Left ventricle myocardium inferior (tissue), 1 donor: ENCODE measurements at regions not wholly inside any gene's neighbourhood (a gene's known extent, or its start where the extent isn't known, plus 50 kb on each side); places are given as distances from the start of the nearest gene placed in this dataset.
A peak's percentile ranks its signal among the peaks of the same experiment; 100 is the strongest.

Experiments
- DNase-seq: peaks from one replicate; pipeline ENCODE4 v3.0.0-alpha.2; 2020
- H3K27ac ChIP-seq: fragments of 200-600 bp; replicated peaks from 2 replicates; pipeline ENCODE4 v1.8.0; 2021
- H3K27me3 ChIP-seq: fragments of 200-600 bp; 2 replicates; pipeline ENCODE4 v1.8.0; 2021; ENCODE audit warnings: low read depth
- H3K36me3 ChIP-seq: fragments of 200-600 bp; 2 replicates; pipeline ENCODE4 v1.8.0; 2021
- H3K4me1 ChIP-seq: fragments of 200-600 bp; 2 replicates; pipeline ENCODE4 v1.8.0; 2021
- H3K4me3 ChIP-seq: fragments of 200-600 bp; 2 replicates; pipeline ENCODE4 v1.8.0; 2021; ENCODE audit warnings: mild to moderate bottlenecking, moderate library complexity
- H3K9me3 ChIP-seq: fragments of 200-600 bp; replicated peaks from 2 replicates; pipeline ENCODE4 v1.8.0; 2021
- intact Hi-C: fragments of 100-400 bp; cut with micrococcal nuclease; formaldehyde crosslinking; loops from one replicate; pipeline ENCODE4 v1.11.0; 2022
- microRNA-seq: library from miRNA; unstranded; fragments of <30 nt; microRNA quantifications from one replicate; pipeline ENCODE4 v1.2.0, GENCODE V29; 2020
- TF ChIP-seq, protein P1 (sequence below): fragments of 200-600 bp; IDR thresholded peaks from 2 replicates; pipeline ENCODE4 v1.8.0; 2021; ENCODE audit warnings: antibody characterized with exemption, mild to moderate bottlenecking, borderline replicate concordance
- donor health status: DM: no; HTN: yes; CAD: no; lungs with severe emphysema.

GRCh38 chr9:94199776-94200175 lies 59.3 kb upstream of the ZNF169 start:
- no peak for DNase-seq
- peaks cover 9% of the 10 kb centered on the region for H3K4me1 ChIP-seq
- intact Hi-C loops = no loop called here

DNA sequence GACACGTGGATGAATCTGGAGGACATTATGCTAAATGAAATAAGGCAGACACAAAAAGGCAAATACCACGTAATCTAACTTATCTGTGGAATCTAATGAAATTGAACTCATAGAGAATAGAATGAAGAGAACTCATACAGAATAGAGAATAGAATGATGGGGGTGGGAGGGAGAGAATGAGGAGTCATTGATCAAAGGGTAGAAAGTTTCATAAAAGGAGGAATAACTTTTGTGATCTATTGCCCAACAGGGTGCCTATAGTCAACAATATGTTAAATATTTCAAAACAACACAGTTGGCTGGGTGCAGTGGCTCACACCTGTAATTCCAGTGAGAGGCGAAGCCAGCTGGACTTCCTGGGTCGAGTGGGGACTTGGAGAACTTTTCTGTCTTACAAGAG lies 54.9 kb upstream of the ZNF169 start:
- Histone ChIP-seq H3K4me1 (peaks cover 9% of the 10 kb centered on the region), H3K27me3 (no peaks in the 10 kb centered on the region), H3K27ac (no peak overlapping the region), H3K36me3 (no peaks in the 10 kb centered on the region), H3K4me3 (no peak overlapping the region), H3K9me3 (peaks cover 10% of the 10 kb centered on the region)
- intact Hi-C loops = no loop called here
- TF ChIP-seq, protein P1, sequence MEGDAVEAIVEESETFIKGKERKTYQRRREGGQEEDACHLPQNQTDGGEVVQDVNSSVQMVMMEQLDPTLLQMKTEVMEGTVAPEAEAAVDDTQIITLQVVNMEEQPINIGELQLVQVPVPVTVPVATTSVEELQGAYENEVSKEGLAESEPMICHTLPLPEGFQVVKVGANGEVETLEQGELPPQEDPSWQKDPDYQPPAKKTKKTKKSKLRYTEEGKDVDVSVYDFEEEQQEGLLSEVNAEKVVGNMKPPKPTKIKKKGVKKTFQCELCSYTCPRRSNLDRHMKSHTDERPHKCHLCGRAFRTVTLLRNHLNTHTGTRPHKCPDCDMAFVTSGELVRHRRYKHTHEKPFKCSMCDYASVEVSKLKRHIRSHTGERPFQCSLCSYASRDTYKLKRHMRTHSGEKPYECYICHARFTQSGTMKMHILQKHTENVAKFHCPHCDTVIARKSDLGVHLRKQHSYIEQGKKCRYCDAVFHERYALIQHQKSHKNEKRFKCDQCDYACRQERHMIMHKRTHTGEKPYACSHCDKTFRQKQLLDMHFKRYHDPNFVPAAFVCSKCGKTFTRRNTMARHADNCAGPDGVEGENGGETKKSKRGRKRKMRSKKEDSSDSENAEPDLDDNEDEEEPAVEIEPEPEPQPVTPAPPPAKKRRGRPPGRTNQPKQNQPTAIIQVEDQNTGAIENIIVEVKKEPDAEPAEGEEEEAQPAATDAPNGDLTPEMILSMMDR = no peak
- DNase-seq = no peak

More at GRCh38 chr9:94199776-94200175, 59.3 kb upstream of the ZNF169 start:
- Histone ChIP-seq H3K27ac (no peak overlapping the region), H3K27me3 (no peaks in the 10 kb centered on the region), H3K9me3 (peaks cover 32% of the 10 kb centered on the region), H3K36me3 (peaks cover 26% of the 10 kb centered on the region), H3K4me3 (no peak overlapping the region)
- TF ChIP-seq, protein P1 = no peak

GRCh38 chr9:94207781-94208180 lies 51.3 kb upstream of the ZNF169 start:
- DNase-seq = no peak
- Histone ChIP-seq H3K27ac (no peak overlapping the region), H3K36me3 (no peaks in the 10 kb centered on the region), H3K9me3 (peaks cover 10% of the 10 kb centered on the region), H3K4me1 (no peaks in the 10 kb centered on the region), H3K27me3 (no peaks in the 10 kb centered on the region), H3K4me3 (no peak overlapping the region)
- TF ChIP-seq, protein P1 = no peak
- intact Hi-C loops = no loop called here

Small RNAs in the stretch of these regions (microRNA-seq; reads per million reads assigned to microRNA genes)
- gene MIRLET7A1 = 294 reads per million, percentile 69 among the genes with 10 or more reads in this experiment
- 5,818 reads per million, percentile 92 among the genes with 10 or more reads in this experiment for gene MIRLET7D
- 149 reads per million, percentile 60 among the genes with 10 or more reads in this experiment for gene MIRLET7F1
